Stimulated activated CD8-positive, alpha-beta memory T cell treated with anti-CD3 and anti-CD28 coated beads, Interleukin-2, amount 100 ng/mL, for 1 hour (primary cell): ENCODE measurements at regions not wholly inside any gene's neighbourhood (a gene's known extent, or its start where the extent isn't known, plus 50 kb on each side); places are given as distances from the start of the nearest gene placed in this dataset.

Experiments used
- DNase-seq, 2 donors: peaks; one replicate each; pipeline ENCODE4 v3.0.0-alpha.2; 2020; ENCODE audit warnings: low read depth in 2 of 2

DNA sequence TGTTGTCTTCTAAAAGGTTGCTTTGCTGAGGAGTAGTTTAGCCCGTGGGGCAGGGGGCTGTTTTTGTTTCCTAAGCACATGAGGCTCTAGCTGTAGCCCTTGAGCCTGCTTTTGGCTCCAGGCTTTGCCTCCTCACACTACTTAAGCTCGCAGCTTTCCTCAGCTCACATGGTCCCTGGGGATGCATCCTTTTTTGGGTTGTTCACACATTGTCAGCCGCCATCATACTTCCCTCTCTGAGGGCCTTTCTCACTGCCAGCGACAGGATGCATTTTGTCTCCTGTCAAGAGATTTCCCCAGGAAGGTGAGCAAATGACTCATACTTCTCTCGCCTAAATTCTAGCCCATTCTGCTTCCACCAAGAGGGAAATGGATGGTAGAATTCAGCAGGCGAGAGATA is 279.5 kb upstream of the PKDCC start:
- DNase-seq: no peak

DNA sequence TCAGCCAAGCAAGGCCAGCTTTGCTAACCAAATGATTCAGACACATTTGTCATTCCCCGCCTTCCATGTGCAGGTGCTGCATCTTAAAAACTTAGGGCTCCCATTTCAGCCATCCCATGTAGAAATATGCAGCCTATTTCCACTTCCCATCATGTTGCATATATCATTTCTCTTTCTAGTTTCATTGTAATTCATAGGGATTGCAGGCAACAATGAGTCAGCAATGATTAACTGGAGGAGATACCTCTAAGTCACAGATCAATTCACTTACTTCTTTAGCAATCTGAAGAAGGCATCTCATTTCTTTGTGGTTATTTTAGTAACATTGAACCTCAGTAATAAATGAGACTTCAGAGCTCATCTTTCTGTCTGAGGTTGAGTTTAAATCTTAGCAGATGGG is 276.1 kb upstream of the PKDCC start:
- DNase-seq: no peak

DNA sequence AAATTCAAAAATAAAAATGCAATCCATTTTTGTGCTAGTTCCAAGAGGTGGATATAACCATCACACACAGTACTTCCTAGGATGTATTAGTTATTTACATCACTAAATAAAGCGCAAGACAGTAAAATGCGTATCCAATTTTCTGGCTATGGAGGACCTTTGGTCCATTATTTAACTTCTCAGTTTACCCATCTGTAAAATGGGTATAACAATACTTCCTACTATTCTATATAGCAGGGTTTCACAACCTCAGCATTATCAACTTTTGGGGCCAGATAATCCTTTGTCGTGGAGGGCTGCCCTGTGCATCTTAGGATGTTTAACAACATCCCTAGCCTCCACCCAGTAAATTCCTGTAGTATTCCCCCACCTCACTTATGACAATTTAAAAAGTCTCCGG is 275.1 kb upstream of the PKDCC start:
- DNase-seq: no peak

DNA sequence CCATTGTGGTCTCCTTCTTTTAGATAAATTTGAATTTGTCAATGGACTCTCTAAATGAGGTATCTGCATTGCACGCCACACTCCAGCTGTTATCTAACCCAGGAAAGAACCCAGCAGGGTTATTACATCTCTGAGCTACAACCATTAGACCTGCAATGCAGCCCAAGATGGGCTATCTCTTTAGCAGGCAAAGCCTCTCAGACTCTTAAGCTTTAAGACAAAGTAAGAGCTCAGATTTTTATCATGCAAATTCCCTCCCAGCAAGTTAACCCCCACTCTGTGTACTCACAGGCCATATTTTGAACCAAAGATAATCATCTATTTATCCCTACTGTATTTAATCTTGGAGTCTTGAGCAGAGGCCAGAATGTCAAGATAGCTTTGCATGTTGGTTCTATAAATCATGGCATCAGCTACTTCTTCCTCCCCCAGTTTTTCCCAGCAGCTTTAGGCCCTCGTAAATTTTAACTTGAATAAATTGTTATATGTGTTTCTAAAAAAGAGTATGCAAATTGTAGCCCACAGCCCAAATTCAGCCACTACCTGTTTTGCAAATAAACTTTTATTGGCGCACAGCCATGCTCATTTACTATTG is 273.7 kb upstream of the PKDCC start:
- DNase-seq: no peak

DNA sequence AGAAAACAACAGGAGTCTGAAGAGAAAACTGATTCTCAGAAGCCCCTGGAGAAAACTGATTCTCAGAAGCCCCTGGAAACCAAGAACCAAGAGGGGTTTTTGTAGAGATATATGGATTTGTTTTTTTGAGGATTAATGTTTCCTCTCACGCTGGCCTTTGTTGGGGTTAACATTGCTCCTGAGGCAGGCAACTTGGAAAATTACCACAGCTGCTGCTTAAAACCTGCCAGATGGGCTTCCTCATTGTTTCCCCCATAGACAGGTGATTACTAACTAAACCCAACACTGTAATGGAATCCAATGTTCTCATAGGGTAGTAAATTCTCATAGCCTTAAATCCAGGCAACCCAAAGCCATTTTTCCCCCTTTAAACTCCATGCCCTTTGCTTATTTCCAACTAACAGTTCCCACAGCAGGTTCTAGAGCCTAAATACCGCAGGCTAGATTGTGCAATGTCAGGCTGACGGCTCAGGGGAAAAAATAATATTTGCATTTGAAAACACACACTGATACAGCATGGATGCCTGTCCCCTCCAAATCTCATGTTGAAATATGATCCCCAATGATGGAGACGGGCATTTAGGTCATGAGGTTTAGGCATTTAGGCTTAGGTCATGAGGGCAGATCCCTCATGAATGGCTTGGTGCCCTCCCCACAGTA is 272.3 kb upstream of the PKDCC start:
- no peak for DNase-seq

DNA sequence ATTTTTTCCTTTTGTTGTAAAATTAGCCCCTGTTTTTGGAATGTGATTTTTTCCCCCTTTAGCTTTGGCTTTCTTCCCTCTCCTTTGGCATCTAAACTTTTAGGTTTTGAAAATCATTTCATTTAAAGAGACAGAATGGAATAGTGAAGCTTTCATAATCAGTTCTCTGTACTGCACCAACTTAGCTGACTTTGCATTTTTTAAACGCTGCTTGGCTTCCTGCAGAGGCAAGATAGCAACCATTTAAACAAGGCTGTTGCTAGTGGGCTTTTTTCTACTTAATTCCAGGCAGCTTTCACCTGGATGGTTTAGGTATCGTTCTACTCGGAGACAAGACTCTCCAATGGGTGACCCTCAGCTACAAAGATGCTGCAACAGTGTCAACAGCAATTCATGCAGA is 267.9 kb upstream of the PKDCC start:
- no peak for DNase-seq

DNA sequence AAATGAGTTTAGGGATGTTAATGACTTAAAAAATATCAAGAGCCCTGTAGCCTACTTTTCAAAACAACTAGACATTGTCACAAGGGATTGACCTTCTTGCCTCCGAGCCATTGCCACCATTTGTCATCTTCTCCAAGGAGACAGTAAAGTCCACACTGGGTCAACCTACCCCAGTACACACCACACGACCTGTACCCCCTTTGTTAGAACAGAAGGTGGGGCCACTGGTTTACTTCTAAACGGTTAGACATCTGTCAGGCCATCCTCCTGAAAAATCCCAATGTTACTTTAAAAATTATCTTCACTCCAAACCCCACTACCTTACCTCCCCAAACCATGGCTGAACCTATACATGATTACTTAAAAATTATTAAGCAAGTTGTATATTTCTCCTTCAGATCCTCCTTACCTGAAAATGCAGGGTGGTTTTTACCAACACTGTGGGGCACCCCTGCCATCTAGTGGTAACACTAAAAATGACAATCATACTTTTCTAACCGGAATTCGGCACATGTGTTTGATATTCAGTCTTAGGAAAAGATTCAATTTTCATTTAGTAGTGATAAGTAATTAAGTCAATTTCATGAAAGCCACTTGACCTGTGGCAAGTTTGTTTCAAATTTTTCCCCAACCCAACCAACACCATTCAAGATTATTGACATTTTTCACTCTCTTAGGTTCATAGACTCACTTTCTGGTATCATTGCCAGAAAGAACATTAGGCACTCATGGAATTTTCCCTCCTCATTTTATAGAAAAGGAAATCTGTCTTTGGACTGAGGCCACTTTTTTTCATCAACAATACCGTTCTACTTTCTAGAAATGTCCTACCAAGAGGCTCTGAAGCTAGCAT is 265.3 kb upstream of the PKDCC start:
- DNase-seq: no peak

DNA sequence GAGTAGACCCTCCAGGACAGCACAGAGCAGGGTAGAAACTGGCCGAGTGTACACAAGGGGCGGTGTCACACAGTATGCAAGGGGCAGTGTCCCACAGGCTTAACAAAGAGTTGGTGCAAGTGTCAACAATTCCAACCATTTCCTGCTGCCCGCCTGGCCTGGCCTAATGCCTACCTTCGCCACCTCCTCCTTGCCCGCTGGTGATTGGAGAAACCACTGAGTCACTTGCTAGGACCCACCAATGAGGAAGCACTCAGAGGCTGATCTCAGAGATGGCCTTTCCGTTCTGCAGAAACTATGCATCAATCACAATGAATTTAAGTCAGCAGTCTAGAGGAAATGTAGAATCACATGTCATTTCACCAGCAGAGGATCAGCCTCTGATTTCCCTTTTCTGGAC is 263.3 kb upstream of the PKDCC start:
- DNase-seq: no peak

DNA sequence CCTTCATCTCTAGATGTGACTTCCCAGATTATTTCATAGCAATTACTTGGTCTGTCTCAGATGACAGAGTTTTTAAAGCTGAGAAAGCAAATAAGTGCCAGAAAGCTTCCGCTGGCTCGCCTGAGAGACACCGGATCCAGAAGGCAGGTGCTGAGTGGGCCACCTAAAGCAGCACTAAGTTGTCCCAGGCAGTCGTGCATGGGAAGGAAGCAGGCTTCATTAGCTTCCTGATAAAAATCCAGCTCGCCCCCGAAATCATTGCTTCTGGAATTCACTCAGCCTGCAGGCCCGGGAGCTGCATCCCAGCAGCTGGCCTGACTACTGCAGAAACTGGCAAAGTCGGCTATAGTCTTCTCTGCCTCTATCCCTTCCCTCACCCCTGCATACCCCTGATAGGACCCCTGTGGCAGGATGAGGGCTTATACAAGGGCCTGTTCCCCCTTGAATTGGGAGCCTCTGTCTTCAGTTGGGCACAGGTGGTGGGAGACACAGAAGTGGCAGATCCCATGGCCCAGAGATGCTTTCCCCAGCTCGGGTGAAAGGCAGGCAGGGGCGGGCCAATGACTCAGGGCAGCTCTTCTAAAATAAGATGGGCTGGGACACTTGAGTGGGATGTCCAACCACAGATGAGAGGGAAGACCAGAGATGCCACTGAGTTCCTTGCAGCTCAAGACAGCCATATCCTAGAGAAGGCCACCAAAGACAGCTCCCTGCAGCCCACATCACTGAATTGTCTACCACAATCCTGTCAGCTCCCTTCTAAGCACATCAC is 262.4 kb upstream of the PKDCC start:
- no peak for DNase-seq

DNA sequence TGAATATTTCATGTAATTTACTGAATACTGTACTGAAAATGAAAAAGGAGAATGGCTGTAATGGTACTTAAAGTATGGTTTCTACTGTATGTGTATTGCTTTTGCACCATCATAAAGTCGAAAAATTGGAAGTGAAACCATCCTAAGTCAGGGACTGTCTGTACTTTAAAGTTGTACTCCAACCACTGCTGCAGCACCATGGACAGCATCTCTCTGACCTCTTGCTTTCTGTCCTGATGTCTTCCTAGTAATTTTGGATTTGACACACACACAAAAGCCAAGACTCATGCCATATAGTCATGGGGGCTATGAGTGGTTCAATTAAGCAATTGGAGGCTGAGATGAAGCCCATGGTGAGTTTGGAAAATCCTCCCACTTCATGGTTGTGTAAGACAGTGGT is 256.3 kb upstream of the PKDCC start:
- no peak for DNase-seq

DNA sequence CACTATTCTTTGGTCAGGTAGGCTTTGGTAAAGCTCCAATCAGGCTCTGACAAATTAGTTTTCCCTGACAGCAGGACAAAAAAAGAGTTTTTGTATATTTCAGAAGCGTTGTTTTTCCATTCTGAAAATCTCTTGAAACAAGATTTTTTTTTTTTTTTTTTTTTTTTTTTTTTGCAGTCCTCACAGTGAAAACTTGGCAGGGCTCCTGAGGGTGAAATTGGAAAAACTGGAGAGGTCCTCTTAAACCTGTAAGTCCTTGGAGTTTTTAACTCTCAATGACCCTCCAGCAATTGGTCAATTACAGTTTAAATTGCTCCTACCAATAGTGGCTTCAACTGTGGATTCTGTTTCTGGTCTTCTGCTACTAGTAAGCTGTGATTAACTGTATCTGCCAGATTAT is 244.5 kb upstream of the PKDCC start:
- DNase-seq: no peak

DNA sequence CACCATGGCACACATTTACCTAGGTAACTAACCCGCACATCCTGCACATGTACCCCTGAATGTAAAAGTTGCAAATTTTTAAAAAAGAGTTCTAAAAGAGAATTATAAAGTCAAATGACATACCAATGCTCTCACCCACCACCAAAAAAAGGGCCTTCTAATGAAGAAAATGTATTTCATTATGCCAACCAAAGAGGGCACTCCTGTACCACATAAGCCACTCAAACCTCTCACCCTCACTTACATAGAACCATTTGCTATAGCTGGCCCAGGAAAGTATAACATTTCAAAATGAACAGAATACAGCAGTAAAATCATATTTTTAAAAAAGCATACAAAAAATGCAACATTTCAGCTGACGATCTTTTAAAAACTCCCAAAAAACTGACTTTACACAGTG is 241.5 kb upstream of the PKDCC start:
- no peak for DNase-seq

DNA sequence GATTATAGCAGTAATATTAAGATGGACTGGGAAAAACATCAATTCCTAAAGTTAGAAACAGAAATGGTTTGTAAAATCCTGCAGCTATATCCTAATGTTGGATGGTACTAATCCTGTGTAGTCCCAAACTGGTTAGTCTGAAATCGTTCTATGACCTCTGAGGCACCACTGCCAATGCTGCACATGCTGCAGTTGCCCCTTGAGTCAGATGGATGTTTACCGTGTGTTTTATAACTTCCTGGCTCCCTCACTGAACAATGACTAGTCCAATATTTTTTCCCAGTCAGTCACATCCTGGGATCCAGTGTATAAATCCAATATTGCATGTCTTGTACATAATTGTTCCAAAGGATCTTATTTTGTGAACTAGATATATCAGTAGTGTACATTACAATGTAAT is 226.7 kb upstream of the PKDCC start:
- DNase-seq: no peak

DNA sequence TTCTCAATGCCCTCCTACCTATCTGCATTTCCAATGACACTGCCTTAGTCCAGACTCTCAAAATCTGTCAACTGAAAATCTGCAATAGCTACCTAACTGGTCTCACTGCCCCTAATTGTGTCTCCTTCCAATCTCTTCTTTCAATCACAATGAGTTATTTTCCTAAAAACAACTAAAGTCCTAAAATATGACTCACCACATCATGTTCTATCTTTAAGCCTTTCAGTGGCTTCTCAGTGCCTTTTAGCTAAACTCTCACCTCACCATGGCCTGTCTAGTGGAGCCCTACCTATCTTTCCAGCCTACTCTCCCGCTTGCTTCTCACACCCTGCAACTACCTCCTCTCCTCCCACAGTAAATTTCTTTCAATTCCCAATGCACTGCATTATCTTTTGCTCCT is 220.9 kb upstream of the PKDCC start:
- no peak for DNase-seq

DNA sequence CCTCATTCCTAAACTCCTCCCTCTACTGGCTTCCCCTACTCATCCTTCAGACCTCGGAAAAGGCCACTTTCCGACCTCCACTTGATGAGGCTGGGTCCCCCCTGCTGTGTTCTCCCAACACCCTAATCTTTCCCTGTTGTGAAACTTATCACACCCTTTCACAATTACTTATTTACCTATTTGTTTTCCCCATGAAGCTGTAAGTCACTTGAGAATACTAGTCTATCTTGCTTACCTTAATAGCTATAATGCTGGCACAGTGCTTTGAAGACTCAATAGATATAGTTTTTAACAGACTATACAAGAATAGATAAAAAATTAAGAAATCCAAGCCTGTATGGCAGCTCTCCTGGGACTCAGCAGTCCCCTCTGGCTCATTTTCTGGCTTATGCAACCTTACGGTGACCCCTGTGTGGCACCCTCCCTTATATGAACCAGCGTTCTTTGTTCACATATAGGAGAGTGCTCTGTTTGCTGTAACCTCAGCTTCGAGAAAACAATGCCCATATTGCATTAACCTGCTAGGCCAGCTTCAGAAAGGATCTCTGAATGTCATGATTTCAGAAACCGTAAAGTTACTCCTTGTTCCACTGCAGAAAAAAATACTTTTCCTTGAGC is 220.4 kb upstream of the PKDCC start:
- DNase-seq: no peak

DNA sequence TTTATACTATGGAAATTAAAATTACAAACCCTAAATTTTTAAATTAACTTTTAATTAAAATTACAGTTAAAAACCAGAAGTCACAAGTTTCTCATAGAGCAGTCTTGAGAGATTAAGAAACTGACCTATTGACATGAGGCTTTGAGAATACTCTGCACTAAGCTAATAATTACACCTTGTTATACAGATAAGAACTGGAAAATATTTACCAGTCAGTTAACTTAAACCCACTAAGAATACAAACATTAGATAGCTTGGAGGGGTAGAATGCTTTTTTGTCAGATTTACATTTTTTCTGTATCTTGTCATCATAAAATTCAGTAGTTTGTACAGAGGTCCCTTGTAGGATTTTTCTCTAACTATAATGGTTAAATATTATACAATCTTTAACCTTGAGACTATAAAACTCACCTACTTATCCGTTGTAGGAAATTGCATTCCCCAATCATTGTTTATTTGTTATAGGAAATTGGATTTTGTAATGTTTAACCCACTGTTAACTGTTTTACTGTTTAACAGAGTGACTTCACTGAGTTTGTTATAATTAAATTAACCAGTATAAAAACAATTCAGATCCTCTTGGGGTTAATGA is 219.7 kb upstream of the PKDCC start:
- DNase-seq: no peak

DNA sequence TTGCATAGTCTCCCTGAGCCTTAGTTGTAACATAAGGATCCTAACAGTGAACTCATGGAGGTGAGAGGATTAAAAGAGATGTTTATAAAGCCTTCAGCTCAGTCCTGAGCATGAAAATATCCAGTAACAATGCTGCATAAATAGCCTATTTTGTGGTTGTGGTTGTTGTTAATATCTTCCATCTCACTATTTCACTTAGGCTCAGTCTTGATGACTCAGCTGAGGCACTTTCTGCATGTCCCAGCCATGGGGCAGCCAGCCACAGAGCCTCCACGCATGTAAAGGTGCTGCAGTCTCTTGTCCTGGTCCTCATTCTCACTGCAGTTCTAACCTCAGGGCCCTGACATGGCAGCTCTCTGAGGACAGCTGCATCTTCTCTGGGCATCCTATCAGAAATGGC is 218.8 kb upstream of the PKDCC start:
- DNase-seq: no peak

DNA sequence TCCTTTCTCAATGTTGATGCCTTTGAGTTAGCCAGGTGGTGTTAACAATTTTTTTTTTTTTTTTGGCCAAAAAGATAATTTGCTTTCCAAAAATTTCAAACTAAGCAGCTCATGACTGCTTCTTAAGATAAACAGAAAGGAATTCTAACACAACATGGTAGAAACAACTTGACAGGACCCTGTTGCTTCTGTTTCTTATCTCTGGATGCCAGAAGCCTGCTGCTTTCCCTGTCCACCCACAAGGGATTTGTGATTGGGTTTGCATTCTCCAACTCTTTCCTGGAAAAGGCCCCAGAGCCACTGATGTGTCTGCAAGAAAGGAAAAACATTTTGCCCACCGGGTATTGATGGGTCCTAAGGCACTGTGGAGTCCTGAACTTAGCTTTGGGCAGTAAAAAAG is 217.2 kb upstream of the PKDCC start:
- DNase-seq: no peak

DNA sequence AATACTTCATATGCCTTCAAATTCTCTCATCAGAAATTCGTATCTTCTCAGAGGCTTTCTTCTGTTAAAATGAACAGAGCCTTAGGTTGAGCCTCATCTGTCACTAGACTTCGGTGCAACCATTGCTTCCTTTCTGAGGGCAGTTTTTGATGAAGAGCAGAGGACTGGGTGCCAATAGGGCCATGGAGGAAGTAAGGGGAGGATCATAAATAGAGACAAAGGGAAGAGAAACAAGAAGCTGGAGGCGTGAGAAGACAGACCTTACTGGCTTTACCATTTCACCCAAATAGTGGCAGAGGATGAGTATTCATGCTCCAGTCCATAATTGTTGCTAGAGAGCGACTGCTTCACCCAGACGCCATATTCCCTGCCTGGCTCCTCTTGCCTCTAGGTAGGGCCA is 215.6 kb upstream of the PKDCC start:
- DNase-seq: no peak

DNA sequence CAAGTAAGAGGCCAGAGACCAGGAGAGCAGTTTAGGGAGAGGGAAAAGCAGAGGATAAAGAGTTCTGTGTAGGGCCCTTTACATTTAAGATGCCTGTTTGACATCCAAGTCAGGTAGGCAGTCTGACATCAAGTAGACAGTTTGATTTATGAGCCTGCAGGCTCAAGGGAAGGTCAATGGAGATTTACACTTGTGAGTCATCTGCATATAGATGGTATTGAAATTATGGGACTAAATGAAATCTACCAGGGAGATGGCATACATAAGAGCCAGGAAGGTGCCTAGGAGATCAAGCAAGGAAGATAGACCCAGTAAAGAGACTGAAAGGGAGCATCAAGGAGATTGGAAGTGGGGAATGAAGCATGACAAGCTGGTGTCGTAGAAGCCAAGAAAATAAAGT is 212.4 kb upstream of the PKDCC start:
- DNase-seq: no peak

DNA sequence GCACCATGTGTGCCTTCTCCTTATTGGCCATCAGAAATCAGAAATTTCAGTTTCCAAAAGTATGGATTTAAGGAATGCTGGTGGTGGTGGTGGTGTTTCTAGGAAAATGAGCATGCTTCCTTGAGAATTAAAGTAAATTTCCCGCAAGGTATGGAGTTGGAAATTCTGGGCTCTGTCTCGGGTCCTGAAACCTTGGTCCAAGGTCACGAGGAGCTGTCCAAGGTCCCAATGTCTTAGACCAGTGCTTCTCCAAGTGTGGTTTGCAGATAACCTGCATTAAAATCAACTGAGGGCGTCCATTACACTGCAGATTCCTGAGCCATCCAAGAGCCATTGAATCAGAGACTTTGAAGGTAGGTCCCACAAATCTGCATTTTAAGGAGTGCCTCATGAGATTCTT is 210.9 kb upstream of the PKDCC start:
- no peak for DNase-seq

DNA sequence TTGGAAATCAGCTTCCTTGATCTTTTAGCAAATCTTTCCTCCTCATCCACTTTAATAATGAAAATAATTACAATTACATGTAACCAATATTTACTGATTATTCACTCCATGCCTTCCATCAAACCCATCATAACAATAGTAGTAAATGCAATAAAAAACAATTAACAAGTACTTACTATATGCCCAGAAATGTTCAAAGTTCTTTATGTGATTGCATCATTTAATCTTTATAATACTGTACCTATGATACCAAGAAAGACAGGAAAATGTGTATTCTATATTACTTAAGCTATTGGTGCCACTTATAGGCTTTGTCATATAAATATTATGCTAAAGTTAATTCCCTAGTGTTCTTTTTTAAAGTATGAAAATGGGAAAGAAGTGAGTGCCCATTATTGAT is 210.2 kb upstream of the PKDCC start:
- no peak for DNase-seq
